Adrenal gland (tissue), 5 donors: ENCODE measurements at regions not wholly inside any gene's neighbourhood (a gene's known extent, or its start where the extent isn't known, plus 50 kb on each side); places are given as distances from the start of the nearest gene placed in this dataset.

ENCODE experiments used
- CTCF ChIP-seq, 6 experiments: fragments of 450-650 bp in 4 of 6; fragments of 200-600 bp in 2 of 6; sonication (generic) in 1 of 6; IDR thresholded peaks; 1 replicate in 5 of 6; 2 replicates in 1 of 6; pipeline versions ENCODE4 v1.5.1 to v1.8.0; 2016 to 2021; ENCODE audit warnings: antibody characterized with exemption in 6 of 6, mild to moderate bottlenecking in 2 of 6, moderate library complexity in 1 of 6
- POLR2A ChIP-seq, 2 donors: fragments of 450-650 bp; IDR thresholded peaks; one replicate each; pipeline ENCODE4 v1.6.1; 2017; ENCODE audit warnings: antibody characterized with exemption in 2 of 2, mild to moderate bottlenecking in 2 of 2, moderate library complexity in 1 of 2
- donor health status: DM: no; HTN: no; CAD: no.

- TF ChIP-seq CTCF (IDR thresholded peaks at IDR 0.05) (no peak), POLR2A (IDR thresholded peaks at IDR 0.05) (no peak)
Measured at GRCh38 chr3:30510596-30510995, 95.8 kb upstream of the TGFBR2 start.
